GM12801 (cell line): ENCODE measurements at regions not wholly inside any gene's neighbourhood (a gene's known extent, or its start where the extent isn't known, plus 50 kb on each side); places are given as distances from the start of the nearest gene placed in this dataset.

Source experiments
- TF ChIP-seq, protein P1 (sequence below): IDR thresholded peaks from one replicate; pipeline ENCODE4 v1.5.1; 2011; ENCODE audit warnings: control low read depth; ENCODE audit not compliant: insufficient read length; ENCODE audit errors: extremely low read depth

DNA sequence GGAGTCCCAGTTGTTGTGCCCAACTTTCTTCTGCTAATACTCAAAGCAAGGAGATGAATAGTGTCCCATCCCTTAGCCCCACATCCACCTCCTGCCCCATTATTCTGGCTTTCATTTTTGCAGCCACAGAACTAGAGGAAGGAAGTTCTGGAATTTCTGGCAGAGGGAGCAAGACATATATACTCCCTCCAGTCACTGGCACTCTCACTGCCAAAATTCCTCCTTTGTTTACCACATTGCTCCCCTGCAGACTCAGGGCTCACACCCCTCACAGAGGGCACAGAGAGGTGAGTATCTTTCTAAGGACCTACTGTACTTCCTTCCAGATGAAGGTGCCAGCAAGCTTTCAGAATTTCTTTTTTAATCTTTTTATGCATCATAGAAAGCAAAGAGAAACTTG is 168.0 kb upstream of the ID4 start:
- TF ChIP-seq, protein P1, sequence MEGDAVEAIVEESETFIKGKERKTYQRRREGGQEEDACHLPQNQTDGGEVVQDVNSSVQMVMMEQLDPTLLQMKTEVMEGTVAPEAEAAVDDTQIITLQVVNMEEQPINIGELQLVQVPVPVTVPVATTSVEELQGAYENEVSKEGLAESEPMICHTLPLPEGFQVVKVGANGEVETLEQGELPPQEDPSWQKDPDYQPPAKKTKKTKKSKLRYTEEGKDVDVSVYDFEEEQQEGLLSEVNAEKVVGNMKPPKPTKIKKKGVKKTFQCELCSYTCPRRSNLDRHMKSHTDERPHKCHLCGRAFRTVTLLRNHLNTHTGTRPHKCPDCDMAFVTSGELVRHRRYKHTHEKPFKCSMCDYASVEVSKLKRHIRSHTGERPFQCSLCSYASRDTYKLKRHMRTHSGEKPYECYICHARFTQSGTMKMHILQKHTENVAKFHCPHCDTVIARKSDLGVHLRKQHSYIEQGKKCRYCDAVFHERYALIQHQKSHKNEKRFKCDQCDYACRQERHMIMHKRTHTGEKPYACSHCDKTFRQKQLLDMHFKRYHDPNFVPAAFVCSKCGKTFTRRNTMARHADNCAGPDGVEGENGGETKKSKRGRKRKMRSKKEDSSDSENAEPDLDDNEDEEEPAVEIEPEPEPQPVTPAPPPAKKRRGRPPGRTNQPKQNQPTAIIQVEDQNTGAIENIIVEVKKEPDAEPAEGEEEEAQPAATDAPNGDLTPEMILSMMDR, result no peak

DNA sequence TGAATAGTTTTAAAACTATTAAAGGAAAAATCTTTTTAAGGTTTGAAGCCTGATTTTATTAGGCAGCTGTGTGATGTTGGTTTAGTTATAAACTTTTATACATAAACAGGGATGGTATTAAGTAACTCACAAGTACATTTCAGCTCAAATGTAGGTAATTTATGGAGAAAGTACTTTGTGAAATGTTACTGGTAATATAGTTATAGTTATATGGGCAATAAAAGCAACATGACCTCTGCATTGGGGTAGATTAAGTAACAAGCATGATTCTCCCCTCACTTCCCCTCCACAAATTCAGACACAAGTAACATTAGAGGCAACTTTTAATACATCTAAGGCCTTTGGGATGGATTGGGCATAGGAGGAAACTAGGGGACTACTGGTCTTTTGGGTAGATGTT is 154.3 kb upstream of the ID4 start:
- TF ChIP-seq, protein P1, result no peak

DNA sequence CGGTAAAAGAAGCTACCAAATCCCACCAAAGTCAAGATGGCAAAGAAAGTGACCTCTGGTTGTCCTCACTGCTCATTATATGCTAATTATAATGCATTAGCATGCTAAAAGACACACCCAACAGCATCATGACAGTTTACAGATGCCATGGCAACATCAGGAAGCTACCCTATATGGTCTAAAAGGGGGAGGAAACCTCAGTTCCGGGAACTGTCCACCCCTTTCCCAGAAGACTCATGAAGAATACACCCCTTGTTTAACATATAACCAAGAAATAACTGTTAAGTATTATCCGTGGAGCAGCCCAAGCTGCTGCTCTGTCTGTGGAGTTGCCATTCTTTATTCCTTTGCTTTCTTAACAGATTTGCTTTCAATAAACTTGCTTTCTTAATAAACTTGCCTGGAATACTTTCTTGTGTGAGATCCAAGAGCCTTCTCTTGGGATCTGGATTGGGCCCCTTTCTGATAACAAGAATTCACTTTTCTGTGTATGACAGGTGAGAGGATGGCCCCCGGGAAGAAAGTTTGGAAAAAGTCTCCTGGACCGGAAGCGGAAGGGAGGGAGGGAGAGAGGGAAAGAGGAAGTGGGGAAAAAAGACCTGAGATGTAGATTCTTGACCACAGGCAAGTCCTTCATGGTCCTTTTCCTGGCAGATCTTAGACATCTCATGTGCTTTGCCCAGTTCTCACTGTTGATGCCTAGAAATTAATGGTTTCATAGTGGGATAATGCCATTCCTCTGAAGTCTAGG is 146.7 kb upstream of the ID4 start:
- TF ChIP-seq, protein P1, result no peak

DNA sequence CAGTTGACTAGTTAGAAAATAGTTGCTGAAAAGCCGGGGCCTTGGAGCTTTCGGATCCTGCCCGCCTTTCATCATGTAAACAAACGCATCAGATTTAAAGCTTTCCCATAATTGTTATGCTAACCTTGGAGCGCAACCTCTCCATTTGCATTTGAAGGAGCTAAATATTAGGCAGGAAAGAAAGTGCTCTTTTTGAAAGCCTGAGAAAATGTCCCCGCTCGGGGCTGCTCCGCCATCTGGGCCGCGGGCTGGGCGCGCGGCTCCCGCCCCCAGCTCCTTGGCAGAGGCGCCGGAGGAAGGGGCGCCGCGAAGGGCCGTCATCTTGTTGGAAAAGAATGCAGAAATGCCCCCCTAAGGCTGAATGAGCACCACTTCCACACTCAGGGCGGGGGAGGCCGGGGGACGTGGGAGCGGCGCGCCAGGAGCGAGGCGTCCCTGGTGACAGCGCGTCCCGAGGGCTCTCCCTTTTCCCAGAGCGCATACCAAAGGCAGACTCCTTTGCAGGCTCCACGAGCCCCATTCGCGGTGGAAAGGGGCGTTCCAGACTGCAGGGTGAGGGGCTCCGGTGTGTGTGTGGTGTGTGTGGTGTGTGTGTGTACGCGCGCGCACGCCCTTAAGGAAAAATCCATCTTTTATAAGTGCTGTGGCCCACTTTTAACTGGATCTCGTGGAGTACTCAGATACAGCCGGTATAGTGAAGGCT is 145.6 kb upstream of the ID4 start:
- TF ChIP-seq, protein P1, result no peak

DNA sequence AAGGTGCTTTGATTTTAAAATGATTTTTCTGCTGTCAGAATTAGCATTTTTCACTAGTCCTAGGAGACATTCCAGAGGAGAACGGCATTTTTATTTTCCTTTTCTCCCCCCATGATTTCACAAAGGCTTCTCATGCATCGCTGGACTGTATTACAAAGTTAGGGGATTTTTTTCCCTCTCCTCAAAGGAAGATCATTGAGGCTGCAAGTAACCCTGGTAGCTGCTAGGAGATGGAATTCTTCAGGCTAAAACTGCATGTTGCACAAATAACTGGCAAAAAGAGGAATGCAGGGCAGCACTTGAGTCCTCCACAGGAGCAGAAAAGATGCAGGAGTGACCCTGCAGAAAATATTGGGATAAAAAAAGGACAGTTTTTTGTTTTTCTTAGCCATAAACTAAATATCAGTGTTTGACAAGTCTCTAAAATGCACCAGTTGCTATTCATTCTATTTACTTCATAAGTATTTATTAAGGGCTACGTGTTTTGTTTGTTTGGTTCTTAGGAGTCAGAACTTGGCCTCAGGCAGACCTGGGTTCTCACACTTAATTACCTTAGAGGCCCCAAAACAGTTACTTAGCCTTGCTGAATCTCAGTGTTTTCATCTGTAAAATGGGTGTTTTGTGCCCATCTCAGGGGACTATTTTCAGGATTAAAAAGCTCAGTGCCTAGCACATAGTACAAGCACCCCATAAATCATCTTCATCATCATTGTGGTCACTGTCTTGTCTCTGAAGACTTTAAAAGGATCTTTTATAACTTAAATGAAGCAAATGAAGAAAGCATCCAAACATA is 144.5 kb upstream of the ID4 start:
- TF ChIP-seq, protein P1, result no peak

DNA sequence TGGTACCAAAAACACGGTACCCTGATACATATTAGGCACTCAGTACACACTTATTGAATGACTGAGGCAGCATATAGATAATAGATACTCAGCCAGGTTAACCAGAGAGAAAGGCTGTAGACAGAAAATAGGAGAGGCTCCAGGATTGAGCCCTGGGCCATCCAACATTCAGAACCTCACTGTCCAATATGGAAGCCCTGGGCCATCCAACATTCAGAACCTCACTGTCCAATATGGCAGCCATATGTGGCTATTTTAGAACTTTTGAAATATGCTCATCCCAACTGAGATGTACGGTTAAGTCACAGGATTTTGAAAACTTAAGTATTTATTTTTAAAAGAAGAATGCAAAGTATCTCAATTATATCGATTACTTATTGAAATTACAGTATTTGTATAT is 142.5 kb upstream of the ID4 start:
- TF ChIP-seq, protein P1, result no peak

DNA sequence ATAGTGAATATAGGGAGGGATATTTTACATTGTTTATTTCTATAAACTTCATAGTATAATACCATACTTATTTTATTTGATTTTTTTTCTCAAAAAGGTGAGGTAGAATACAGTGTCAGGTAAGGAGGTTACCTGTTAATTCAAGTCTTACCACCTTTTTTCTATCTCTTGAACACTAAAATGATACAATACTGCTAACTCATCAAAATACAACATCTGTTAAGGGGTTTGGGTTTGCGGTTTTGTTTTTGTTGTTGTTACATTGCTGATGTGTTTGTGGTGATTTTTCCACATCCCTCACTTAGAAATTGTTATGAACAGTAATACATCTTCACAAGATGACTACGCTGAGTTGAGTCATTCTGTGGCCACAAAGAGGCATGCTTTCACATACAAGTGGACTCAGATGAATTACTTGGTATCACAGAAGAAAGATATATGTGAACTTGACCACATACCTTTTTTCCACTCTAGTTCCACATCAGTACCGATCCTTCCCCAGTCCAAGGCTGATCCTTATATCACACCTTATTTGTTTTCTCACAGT is 139.4 kb upstream of the ID4 start:
- TF ChIP-seq, protein P1, result no peak
